ENCODE measurements at regions not wholly inside any gene's neighbourhood (a gene's known extent, or its start where the extent isn't known, plus 50 kb on each side); places are given as distances from the start of the nearest gene placed in this dataset.

DNA sequence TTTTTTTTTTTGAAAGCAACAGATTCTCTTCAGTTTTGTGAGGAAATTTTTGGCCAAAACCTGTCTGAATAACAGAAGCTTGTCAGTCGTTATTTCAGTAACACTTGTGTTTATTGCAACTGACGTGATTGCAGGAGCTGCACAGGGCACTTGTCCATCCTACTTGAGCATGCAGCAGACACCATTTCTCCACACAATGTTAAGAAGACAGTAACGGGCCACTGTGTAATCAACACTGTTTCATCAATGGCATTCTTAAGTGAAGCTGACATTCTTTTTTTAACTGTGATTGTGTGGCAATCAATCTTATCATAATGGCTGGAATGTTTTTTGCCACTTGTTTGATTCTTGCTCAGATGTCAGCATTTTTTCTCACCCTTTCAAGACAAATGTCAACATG, 50.1 kb upstream of the PIEZO2 start:
- H3K27me3 ChIP-seq (replicated peaks in 2 of 5; ENCODE audit: control insufficient read depth in 4 of 5, insufficient read depth in 5 of 5, low read length in 4 of 5): peaks cover 0 to 4% (median 0%) of the 10 kb centered on the region in 5 experiments
- no peaks in the 10 kb centered on the region for H3K4me1 ChIP-seq (ENCODE audit: control extremely low read depth in 1 of 4, control insufficient read depth in 4 of 4, insufficient read depth in 4 of 4, low read length in 3 of 4)
- ChIA-PET CTCF (no interaction called here), POLR2A (interaction anchor here (0.7 kb wide), 1 partner anchor 777 kb away, joined by 3 read pairs; no protein-coding TSS in a partner anchor)
- H3K9me3 ChIP-seq (ENCODE audit: control extremely low read depth in 1 of 5, control insufficient read depth in 4 of 5, insufficient read depth in 2 of 5, low read depth in 1 of 5, low read length in 4 of 5): no peaks in the 10 kb centered on the region
- WGBS (ENCODE audit: insufficient coverage): 100% methylated on average over 1 of the region's 3 CpGs
- H3K4me3 ChIP-seq (ENCODE audit: control insufficient read depth in 1 of 7, extremely low read depth in 1 of 7, insufficient read depth in 4 of 7, low read depth in 2 of 7, low read length in 6 of 7): no peak overlapping the region
- no peaks in the 10 kb centered on the region for H3K36me3 ChIP-seq (ENCODE audit: control insufficient read depth in 4 of 4, insufficient read depth in 4 of 4, low read length in 3 of 4)
- DNase-seq: no peak
- no peak overlapping the region for H3K27ac ChIP-seq (ENCODE audit: insufficient read depth in 1 of 2, low read depth in 1 of 2, low read length in 2 of 2, poor library complexity in 1 of 2, severe bottlenecking in 2 of 2)
